HTR-8/SVneo (cell line): ENCODE measurements at regions not wholly inside any gene's neighbourhood (a gene's known extent, or its start where the extent isn't known, plus 50 kb on each side); places are given as distances from the start of the nearest gene placed in this dataset.

Experiments used
- DNase-seq: peaks from one replicate; pipeline ENCODE4 v3.0.0; 2011; ENCODE audit warnings: low spot score, mixed read lengths; ENCODE audit not compliant: insufficient read length
- FAIRE-seq: peaks from 2 replicates; lab custom pipeline; 2011; peaks lifted over from hg19 to GRCh38; lab: Jason Lieb, UNC

GRCh38 chr2:187917535-187917934, 363.3 kb upstream of the TFPI start:
- FAIRE-seq (no peak), DNase-seq (no peak)

- FAIRE-seq, result peak; percentile 69
- no peak for DNase-seq
Observed at GRCh38 chr2:187918996-187919821, 365.0 kb upstream of the TFPI start.

DNA sequence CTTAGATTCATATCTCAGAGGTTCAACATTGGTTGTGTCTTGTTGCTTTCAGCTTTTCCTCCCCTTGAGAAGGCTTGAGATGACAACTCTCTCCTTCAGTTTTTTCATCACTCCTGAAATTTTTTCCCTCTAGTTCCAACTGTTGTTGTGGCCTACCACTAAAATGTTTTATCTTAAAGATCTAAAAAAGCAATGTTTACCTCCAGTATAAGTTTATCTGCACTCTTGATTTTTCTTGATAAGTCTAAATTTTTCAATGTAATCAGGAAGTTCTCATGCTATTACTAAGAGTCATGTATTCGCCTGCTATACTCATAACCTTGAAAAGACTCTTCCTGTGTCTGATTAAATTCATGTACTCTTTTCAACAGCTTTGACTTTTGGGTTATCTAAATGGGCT, 366.3 kb upstream of the TFPI start:
- no peak for DNase-seq
- no peak for FAIRE-seq

- FAIRE-seq (no peak), DNase-seq (no peak)
Observed at GRCh38 chr2:187922846-187923245, 368.6 kb upstream of the TFPI start.

- FAIRE-seq, result no peak
- DNase-seq, result no peak
Observed at GRCh38 chr2:187924293-187924692, 367.4 kb upstream of the GULP1 start.

GRCh38 chr2:187934236-187934635, 357.4 kb upstream of the GULP1 start:
- FAIRE-seq, result no peak
- DNase-seq, result no peak

DNA sequence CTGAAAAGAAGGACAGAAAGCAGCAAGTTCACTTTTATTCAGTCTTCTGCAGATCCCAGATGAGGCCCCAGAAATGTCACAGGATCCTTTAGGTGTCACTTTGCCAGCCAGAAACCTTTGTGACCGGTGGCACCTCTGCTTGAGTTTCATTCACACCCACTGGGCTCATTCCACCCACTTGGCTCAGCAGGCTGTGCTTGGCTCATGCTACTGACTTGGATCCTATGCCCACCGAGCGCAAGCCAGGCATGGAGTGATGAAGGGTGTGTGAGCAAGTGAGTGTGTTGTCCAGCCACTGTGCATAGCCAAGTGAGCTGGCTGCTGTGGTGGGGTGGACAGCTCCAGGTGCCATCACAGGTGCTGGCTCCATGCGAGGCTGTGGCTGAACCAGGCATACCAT, 357.0 kb upstream of the GULP1 start:
- FAIRE-seq, result peak; percentile 44
- DNase-seq, result no peak

- FAIRE-seq, result no peak
- DNase-seq, result no peak
Observed at GRCh38 chr2:187935126-187935525, 356.5 kb upstream of the GULP1 start.

GRCh38 chr2:187936228-187936627, 355.4 kb upstream of the GULP1 start:
- FAIRE-seq, result no peak
- DNase-seq, result no peak

- DNase-seq (no peak), FAIRE-seq (no peak)
Observed at GRCh38 chr2:187939180-187939579, 352.5 kb upstream of the GULP1 start.

GRCh38 chr2:187942876-187943275, 348.8 kb upstream of the GULP1 start:
- no peak for FAIRE-seq
- no peak for DNase-seq

GRCh38 chr2:187943772-187944369, 347.8 kb upstream of the GULP1 start:
- FAIRE-seq (no peak), DNase-seq (no peak)

DNA sequence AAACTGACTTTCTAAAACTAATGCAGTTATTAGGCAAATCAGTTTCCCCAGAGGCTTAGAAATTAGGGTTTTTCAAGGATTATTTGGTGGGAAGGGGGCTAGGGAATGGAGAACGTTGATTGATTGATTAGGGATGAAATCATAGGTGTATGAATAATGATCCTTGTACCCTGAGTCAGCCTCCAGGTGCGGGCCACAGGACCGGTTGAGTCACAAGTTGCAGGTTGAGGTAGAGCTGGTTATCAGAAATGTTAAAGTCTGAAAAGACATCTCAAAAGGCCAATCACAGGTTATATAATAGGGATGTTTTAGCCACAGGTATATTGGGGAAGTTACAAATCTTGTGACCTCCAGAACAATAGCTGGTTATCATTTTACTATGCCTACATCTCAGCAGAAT, 341.8 kb upstream of the GULP1 start:
- no peak for FAIRE-seq
- no peak for DNase-seq

- DNase-seq, result no peak
- FAIRE-seq, result no peak
Observed at GRCh38 chr2:187951470-187952218, 340.0 kb upstream of the GULP1 start.

GRCh38 chr2:187956906-187957534, 334.7 kb upstream of the GULP1 start:
- no peak for DNase-seq
- no peak for FAIRE-seq

DNA sequence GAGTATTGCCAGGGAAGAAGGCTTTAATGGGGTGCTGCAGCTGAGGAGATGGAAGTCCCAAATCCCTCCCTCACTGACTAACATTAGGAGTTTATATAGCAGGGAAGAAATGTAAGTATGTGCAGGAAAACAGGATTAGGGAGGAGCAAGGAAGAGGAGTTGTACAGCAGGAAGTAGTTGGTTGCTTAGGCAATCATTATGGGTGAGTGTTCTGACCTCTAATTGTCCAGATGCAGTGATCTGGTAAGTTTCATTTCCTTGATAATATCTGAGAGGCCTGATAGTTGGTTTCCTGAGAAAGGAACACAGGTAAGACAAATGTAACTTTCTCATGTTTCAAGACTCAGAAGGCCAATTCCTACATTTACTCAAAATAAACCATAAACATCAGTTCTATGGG, 331.9 kb upstream of the GULP1 start:
- FAIRE-seq (no peak), DNase-seq (no peak)

DNA sequence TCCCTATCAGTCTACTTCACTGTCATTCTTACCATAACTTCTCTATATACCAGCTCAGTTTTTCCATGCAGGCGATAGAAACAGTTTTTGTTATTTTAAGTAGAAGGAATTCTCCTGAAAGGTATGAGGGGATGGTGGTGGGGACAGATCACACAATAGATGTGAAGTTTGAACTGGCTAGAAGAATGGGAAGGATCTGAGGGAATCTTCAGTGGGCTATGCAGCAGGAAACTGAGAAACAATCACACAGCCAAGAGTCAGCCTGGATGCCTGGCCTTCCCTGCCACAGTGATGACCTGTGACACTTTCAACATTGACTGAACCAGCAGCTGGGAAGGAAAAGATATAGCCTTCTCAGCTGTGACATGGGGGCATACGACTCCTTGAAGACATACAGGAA, 329.1 kb upstream of the GULP1 start:
- FAIRE-seq (no peak), DNase-seq (no peak)

- no peak for DNase-seq
- FAIRE-seq, result no peak
Observed at GRCh38 chr2:187964746-187965145, 326.9 kb upstream of the GULP1 start.

- DNase-seq, result no peak
- no peak for FAIRE-seq
Observed at GRCh38 chr2:187966924-187967323, 324.8 kb upstream of the GULP1 start.

DNA sequence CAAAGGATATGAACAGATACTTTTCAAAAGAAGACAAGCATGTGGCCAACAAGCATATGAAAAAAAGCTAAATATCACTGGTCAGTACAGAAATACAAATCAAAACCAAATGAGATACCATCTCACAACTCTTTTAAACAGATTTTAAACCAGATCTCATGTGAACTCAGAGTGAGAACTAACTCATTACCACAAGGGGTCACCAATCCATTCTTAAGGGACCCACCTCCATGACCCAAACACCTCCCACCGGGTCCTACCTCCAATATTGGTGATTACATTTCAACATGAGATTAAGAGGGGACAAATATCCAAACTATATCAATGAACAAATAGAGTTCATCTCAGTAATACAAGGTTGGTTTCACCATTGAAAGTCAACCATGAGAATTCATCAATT, 319.8 kb upstream of the GULP1 start:
- DNase-seq (no peak), FAIRE-seq (no peak)
